GM19468 (cell line): ENCODE measurements at regions not wholly inside any gene's neighbourhood (a gene's known extent, or its start where the extent isn't known, plus 50 kb on each side); places are given as distances from the start of the nearest gene placed in this dataset.

ENCODE experiments used
- ATAC-seq: cut with Tn5 transposase; IDR thresholded peaks from one replicate; pipeline ENCODE4 v1.9.1; 2021; ENCODE audit warnings: mild to moderate bottlenecking, moderate library complexity, moderate number of reproducible peaks; ENCODE audit not compliant: unreplicated experiment; ENCODE audit errors: extremely low read depth

DNA sequence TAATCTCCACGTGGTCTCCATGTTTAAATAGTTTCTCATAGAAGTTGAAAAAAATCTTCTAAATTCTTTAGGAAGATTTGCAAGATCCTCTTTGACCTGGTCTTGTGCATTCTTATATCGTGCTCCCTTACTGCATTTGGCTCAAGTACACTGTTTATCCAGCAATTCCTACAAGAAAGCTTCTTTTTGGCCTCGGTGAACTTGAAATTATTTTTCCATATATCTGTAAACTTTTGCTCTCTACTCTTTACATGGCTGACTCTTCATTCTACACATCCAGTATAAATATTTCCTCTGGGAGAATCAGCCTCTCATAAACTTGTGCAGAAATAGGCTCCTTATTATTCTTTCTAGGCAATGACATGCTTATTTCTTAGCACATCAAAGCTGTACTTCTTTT lies 1457.9 kb upstream of the PRR20A start:
- no peak for ATAC-seq

DNA sequence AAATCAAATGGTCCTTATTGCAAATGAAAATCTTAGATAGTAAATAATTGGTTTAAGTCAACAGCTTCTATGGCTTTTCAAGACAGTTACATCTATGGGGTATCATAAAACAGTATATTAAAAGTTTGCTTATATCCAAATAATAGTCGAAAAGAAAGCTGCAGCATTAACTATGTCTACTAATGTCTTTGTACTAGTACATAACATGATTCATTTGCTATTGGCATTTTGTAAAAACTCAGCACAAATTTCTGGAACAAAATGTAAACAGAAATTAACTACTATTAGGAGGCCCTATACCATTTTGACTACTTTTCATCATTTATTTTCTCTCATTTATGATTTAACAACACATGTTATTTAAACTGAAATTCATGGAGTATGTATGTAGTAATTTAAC lies 1435.2 kb upstream of the PRR20A start:
- ATAC-seq: no peak

- ATAC-seq: no peak
Observed at GRCh38 chr13:55705971-55706370, 1434.7 kb upstream of the PRR20A start.

GRCh38 chr13:55714120-55714519 lies 1426.6 kb upstream of the PRR20A start:
- ATAC-seq: no peak

- ATAC-seq: no peak
Observed at GRCh38 chr13:55727683-55728082, 1413.0 kb upstream of the PRR20A start.

DNA sequence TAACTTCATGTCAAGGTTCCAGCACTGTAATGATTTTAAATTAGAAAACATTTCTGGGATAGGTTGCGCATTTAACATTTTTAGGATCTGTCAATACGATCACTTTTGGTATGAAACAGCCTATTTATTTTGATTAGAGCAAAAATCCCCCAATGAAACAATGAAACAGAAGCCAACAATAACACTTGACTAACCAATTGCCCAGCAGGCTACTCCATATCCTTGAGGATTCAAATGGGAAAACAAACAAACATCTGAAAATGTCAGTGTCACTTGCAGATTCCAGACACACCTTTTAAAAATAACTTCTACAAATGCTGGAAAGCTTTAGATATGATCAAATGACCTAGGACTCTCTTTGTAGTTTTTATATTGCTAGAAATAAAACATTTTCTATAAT lies 1412.5 kb upstream of the PRR20A start:
- no peak for ATAC-seq

GRCh38 chr13:55745828-55746227 lies 1394.9 kb upstream of the PRR20A start:
- no peak for ATAC-seq

DNA sequence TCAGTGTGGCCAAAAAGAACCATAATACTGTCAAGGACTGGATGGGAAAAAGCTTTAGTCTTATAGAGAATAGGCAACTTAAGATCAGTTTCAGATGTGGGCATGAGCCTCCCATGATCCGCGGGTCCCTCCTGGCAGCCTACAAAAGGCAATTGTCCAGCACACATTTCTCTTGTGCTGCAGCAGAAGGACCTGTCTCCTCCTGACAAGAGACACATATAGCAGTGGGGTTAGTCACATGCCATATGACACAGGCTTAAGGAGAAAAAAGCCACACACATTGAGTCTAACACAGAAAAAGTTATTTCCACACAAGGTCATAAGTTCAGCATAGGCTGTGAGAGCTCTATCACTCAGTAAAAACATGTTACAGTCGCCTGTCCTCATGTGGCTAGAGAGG lies 1378.7 kb upstream of the PRR20A start:
- no peak for ATAC-seq

GRCh38 chr13:55777612-55778011 lies 1363.1 kb upstream of the PRR20A start:
- no peak for ATAC-seq

GRCh38 chr13:55783841-55784240 lies 1356.9 kb upstream of the PRR20A start:
- ATAC-seq: no peak

DNA sequence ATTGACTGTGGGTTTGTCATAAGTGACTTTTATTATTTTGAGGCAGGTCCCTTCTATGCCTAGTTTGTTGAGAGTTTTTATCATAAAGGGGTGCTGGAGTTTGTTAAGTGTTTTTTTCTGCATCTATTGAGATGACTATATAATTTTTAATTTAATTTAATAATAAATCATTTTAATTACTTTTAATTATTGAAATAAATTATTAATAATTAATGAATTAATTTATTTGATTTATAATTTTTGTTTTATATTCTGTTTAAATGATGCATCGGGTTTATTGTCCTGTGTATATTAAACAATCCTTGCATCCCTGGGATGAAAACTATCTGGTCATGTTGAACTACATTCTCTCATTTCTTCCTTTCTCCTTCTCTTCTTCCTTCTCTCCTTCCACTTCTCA lies 1352.2 kb upstream of the PRR20A start:
- ATAC-seq: no peak

DNA sequence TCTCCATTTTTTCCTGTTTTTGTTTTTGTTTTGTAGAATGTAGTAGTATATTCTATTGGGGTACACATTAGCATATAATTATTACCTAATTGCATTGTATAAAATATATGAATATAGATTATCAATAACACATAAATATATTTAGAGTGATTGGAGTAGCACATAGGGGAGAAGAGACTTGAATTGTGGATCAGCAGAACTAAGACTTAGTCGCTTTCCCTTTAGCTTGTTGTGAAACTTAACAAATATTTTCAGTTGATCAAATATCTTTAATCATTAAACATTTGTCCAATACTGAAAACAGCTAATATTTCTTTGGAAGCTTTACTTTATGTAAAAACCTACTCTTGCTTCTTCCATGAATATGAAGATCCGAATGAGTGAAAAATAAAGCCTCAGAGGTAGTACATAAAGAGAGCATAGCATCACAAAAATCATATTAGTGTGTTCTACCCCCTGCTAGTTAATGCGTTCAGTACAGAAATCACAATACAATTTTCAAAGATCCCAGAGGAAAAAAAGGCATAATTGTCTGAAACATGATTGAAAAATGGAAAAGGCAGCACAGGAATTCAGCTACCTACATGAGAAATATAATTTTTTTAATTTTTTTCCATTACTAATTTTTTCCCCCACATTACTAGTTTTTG lies 1348.0 kb upstream of the PRR20A start:
- ATAC-seq: no peak

DNA sequence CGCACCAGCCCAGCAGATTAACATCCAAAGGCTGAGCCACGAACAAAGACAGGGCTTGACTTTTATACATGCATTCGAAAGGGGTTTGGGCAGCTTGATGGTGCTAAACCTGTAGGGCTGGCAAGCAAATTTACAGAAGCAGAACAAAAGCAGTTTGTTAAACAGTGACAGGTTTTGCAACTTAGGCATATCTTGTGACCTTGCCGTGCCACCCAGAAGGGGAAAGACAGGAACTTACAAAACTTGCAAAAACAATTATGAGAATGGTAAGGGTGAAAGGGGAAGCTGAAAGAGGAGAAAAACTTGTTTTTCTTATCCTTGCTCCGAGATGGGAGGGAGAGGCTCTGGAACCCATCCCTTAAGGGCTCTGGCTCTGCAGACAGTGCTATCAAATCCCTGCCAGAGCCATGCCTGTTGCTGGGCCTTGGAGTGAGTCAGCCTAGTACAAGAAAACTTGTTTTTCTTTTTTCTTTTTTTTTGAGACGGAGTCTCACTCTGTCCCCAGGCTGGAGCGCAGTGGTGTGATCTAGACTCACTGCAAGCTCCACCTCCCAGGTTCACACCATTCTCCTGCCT lies 1325.2 kb upstream of the PRR20A start:
- no peak for ATAC-seq

GRCh38 chr13:55816976-55817601 lies 1323.6 kb upstream of the PRR20A start:
- ATAC-seq: no peak

DNA sequence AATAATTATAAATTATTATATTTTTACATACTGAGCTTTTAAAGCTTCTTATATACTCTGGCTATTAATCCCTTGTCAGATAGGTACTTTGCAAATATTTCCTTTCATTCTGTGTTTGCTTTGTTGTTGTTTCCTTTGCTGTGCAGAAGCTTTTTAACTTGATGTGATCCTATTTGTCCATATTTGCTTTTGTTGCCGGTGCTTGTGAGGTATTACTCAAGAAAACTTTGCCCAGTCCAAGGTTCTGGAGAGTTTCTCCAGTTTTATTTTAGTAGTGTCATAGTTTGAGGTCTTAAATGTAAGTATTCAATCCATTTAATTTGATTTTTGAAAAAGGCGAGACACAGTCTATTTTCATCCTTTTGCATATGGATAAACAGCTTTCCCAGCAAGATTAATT lies 1319.9 kb upstream of the PRR20A start:
- ATAC-seq: no peak

DNA sequence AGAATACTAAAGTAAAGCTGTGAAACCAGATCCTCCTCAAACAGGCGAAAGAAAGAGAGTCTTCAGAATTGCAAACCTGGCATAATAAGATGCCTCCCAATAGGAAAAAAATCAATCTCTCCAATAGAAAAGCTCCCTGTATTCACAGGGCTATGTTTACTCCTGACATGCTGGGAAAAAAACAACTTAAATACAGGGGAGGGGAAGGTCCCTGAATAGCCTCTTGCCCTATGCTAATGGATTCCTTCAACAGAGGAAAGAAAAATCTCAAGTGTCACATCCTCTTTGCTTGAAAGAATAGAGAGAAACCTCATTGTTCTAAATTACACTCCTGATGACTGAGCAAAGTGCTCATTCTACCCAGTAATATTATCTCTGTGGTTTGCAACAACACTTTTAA lies 1271.1 kb upstream of the PRR20A start:
- no peak for ATAC-seq

GRCh38 chr13:55887561-55887960 lies 1253.2 kb upstream of the PRR20A start:
- ATAC-seq: no peak

DNA sequence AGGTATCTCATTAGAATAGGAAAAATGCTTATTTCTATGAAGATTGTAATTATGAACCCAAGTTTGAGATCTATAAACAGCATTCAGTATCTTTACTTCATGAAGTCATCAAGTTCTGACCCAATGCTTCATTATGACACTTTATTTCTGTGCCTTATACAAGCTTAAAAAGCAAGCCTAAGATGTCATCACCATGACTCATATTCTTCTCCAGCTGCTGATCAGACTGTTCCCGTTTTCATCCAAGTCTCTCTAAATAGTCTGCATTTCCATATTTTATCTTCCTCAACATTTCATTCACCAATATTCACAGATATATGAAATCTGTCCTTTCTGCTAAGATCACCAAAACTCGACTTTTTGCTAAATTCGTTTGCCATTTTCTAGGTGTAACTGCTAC lies 1247.2 kb upstream of the PRR20A start:
- no peak for ATAC-seq

- no peak for ATAC-seq
Observed at GRCh38 chr13:55937180-55937579, 1203.5 kb upstream of the PRR20A start.

GRCh38 chr13:55948175-55948574 lies 1192.5 kb upstream of the PRR20A start:
- ATAC-seq: no peak

DNA sequence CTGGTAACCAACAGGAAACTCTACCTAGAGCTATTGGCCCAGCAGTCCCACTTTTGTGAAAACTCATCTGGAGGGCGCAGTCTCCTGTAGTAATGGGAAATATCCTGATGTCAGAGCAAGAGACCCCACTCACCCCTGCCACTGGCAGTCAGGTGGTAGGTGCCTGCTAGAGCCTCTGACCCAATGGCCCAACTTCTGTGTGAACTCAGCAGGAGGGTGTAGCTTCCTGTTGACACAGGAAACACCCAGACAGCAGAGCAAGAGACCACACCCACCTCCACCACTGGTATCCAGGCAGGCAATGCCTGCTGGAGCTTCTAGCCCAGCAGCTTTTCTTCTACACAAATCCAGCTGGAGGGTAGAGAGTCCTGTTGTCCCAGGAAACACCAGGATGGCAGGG lies 1176.8 kb upstream of the PRR20A start:
- no peak for ATAC-seq

DNA sequence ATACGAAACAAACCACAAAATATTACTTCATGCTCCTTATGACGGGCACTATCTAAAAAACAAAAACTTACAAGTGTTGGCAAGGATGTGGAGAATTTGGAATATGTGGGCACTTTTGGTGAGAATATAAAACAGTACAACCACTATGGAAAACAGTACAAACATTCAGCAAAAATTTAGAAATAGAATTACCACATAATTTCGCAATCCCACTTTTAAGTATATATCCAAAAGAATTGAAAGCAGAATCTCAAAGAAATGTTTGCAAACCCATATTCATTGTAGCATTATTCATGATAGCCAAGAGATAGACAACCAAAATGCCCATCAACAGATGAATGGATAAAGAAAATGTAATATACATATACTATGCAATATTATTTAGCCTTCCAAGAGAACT lies 1173.7 kb upstream of the PRR20A start:
- ATAC-seq: no peak
